ENCODE measurements at regions not wholly inside any gene's neighbourhood (a gene's known extent, or its start where the extent isn't known, plus 50 kb on each side); places are given as distances from the start of the nearest gene placed in this dataset.

- Histone ChIP-seq H2AFZ (no peak overlapping the region), H3K4me2 (no peak overlapping the region), H3K79me2 (replicated peaks; ENCODE audit: insufficient read depth) (no peaks in the 10 kb centered on the region), H3K9me2 (ENCODE audit: insufficient read depth) (peaks cover 4% of the 10 kb centered on the region; the same call in 1 of the 2 replicates), H3K4me3 (no peak overlapping the region), H3K36me3 (ENCODE audit: insufficient read depth) (no peaks in the 10 kb centered on the region), H3K4me1 (ENCODE audit: insufficient read depth) (no peaks in the 10 kb centered on the region), H4K20me1 (replicated peaks; ENCODE audit: insufficient read depth) (no peaks in the 10 kb centered on the region), H3F3A (replicated peaks; ENCODE audit: low read depth) (no peaks in the 10 kb centered on the region), H3K27me3 (ENCODE audit: insufficient read depth) (no peaks in the 10 kb centered on the region), H3K27ac (ENCODE audit: low read depth) (no peak overlapping the region)
- DNase-seq (ENCODE audit: low spot score), result no peak
- peaks cover 22% of the 10 kb centered on the region for H3K9me3 Mint-ChIP-seq
- TF ChIP-seq REST (IDR thresholded peaks at IDR 0.05; ENCODE audit: unreplicated experiment) (no peak), CREB1 (CRISPR knock-in tag; IDR thresholded peaks at IDR 0.05; ENCODE audit: low read depth) (no peak), JUNB (IDR thresholded peaks at IDR 0.05; ENCODE audit: unreplicated experiment) (no peak), NANOG (IDR thresholded peaks at IDR 0.05; ENCODE audit: borderline replicate concordance) (no peak), POLR2AphosphoS5 (IDR thresholded peaks at IDR 0.05; ENCODE audit: low read depth) (no peak), EZH2phosphoT487 (IDR thresholded peaks at IDR 0.05; ENCODE audit: unreplicated experiment) (no peak), ZNF331 (CRISPR knock-in tag; IDR thresholded peaks at IDR 0.05; ENCODE audit: low read depth) (no peak), STAT1 (IDR thresholded peaks at IDR 0.05; ENCODE audit: unreplicated experiment) (no peak)
- no peaks in the 10 kb centered on the region for H3K27me3 Mint-ChIP-seq (ENCODE audit: insufficient read depth, low read depth, poor library complexity)
- peaks cover 18% of the 10 kb centered on the region for H3K36me3 Mint-ChIP-seq (ENCODE audit: low read depth)
- no peak for ATAC-seq
- H3K4me3 Mint-ChIP-seq, result no peak overlapping the region
- no peaks in the 10 kb centered on the region for H3K4me1 Mint-ChIP-seq
- no peak overlapping the region for H3K27ac Mint-ChIP-seq
Measured at GRCh38 chr6:95501032-95501904, 76.1 kb upstream of the MANEA start.

DNA sequence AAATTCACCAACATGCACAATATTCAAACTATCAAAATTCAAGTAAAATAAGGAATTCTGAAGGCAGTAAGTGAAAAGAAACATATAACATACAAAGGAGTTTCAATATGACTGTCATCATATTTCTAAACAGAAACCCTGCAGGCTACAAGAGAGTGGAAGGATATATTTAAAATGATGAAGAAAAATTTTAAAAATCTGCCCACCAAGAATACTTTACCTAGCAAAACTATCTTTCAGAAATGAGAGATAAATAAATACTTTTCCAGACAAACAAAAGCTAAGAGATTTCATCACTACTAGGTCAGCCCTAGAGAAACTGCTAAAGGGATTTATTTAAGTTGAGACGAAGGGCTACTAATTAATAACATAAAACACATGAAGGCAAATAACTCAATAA, 73.8 kb upstream of the MANEA start:
- no peaks in the 10 kb centered on the region for H3K36me3 ChIP-seq (ENCODE audit: insufficient read depth)
- H3K4me1 ChIP-seq (ENCODE audit: insufficient read depth), result no peaks in the 10 kb centered on the region
- peaks cover 11% of the 10 kb centered on the region; the same call in 2 of the 3 replicates for H3K36me3 Mint-ChIP-seq (ENCODE audit: low read depth)
- no peaks in the 10 kb centered on the region for H3K27me3 ChIP-seq (ENCODE audit: insufficient read depth)
- H3K4me2 ChIP-seq, result no peak overlapping the region
- no peaks in the 10 kb centered on the region for H3K27me3 Mint-ChIP-seq (ENCODE audit: insufficient read depth, low read depth, poor library complexity)
- H2AFZ ChIP-seq, result no peak overlapping the region
- H3F3A ChIP-seq (replicated peaks; ENCODE audit: low read depth), result no peaks in the 10 kb centered on the region
- H3K9me3 Mint-ChIP-seq, result peaks cover 13% of the 10 kb centered on the region
- ATAC-seq (no peak), DNase-seq (ENCODE audit: low spot score) (no peak)
- H3K4me1 Mint-ChIP-seq, result no peaks in the 10 kb centered on the region
- H3K27ac Mint-ChIP-seq, result no peak overlapping the region
- H3K9me2 ChIP-seq (ENCODE audit: insufficient read depth), result peaks cover 4% of the 10 kb centered on the region; the same call in 1 of the 2 replicates
- H3K4me3 ChIP-seq, result no peak overlapping the region
- no peaks in the 10 kb centered on the region for H4K20me1 ChIP-seq (replicated peaks; ENCODE audit: insufficient read depth)
- no peak overlapping the region for H3K4me3 Mint-ChIP-seq
- no peaks in the 10 kb centered on the region for H3K79me2 ChIP-seq (replicated peaks; ENCODE audit: insufficient read depth)
- H3K27ac ChIP-seq (ENCODE audit: low read depth), result no peak overlapping the region
- TF ChIP-seq EZH2 (IDR thresholded peaks at IDR 0.05; ENCODE audit: low read depth, unreplicated experiment) (no peak), CTCF (conservative IDR thresholded peaks at IDR 0.05; ENCODE audit: low read depth in 2 of 2) (no peak), ZNF114 (CRISPR knock-in tag; IDR thresholded peaks at IDR 0.05) (no peak), NANOG (IDR thresholded peaks at IDR 0.05; ENCODE audit: borderline replicate concordance) (no peak)

All from GM23338 (cell line).